Testis (tissue), 2 donors: ENCODE measurements at regions not wholly inside any gene's neighbourhood (a gene's known extent, or its start where the extent isn't known, plus 50 kb on each side); places are given as distances from the start of the nearest gene placed in this dataset.

ENCODE experiments used
- CTCF ChIP-seq, 3 experiments: fragments of 450-650 bp in 2 of 3; fragments of 200-600 bp in 1 of 3; sonication (generic) in 1 of 3; IDR thresholded peaks; one replicate each; pipeline ENCODE4 v1.5.1; 2016 to 2019; ENCODE audit warnings: antibody characterized with exemption in 3 of 3, mild to moderate bottlenecking in 2 of 3, moderate library complexity in 1 of 3
- POLR2A ChIP-seq: fragments of 450-650 bp; IDR thresholded peaks from one replicate; pipeline ENCODE4 v1.6.1; 2017; ENCODE audit warnings: antibody characterized with exemption, mild to moderate bottlenecking, moderate library complexity

DNA sequence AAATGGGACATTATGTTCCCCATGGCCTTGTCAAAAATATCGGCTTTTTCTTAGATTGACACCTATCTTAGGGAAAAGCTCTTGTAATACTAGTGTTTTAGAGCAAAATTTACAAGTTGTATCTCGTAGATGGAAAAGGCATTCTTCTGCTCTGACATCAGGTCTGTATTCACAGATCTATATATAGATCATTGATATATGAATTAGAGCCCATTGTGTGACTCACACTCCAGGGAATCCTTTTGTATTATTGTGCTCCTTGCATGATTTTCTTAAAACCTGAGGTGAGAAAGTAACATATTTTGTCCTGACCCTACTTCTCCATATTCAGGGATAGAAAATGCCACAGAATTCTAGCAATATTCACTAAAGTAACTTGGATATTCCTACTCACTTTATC, 1160.8 kb upstream of the B3GALT2 start:
- TF ChIP-seq POLR2A (no peak), CTCF (IDR thresholded peaks at IDR 0.05) (no peak)
